Calu3 (cell line): ENCODE measurements at regions not wholly inside any gene's neighbourhood (a gene's known extent, or its start where the extent isn't known, plus 50 kb on each side); places are given as distances from the start of the nearest gene placed in this dataset.
"Not testable (repeated sequence)": the region's sequence is repeated elsewhere in the genome, so short reads cannot be mapped to it uniquely, and the experiment has no call there.

Experiments
- BruUV-seq: library from RNA; stranded (reverse); fragments of 400-500 nt; replicated peaks from 2 replicates; lab custom pipeline; 2021; lab: Mats Ljungman, UMichigan
- CTCF ChIA-PET: fragments of 300-600 bp; sonication (Branson Sonifier 250); formaldehyde crosslinking; loops from one replicate; lab custom pipeline; 2022; ENCODE audit warnings: antibody characterized with exemption; lab: Charles Lee
- DNase-seq: peaks from one replicate; pipeline ENCODE4 v3.0.0; 2022
- H3K27ac Mint-ChIP-seq: one replicate; pipeline ENCODE4 v1.8.0; 2022; ENCODE audit warnings: mixed read lengths; ENCODE audit not compliant: unreplicated experiment
- H3K27me3 Mint-ChIP-seq: one replicate; pipeline ENCODE4 v1.8.0; 2022; ENCODE audit warnings: mixed read lengths; ENCODE audit not compliant: unreplicated experiment
- H3K36me3 Mint-ChIP-seq: one replicate; pipeline ENCODE4 v1.8.0; 2022; ENCODE audit warnings: mild to moderate bottlenecking, moderate library complexity, mixed read lengths; ENCODE audit not compliant: insufficient read depth, unreplicated experiment
- H3K4me1 Mint-ChIP-seq: one replicate; pipeline ENCODE4 v1.8.0; 2022; ENCODE audit warnings: mild to moderate bottlenecking, low read depth, mixed read lengths; ENCODE audit not compliant: unreplicated experiment
- H3K4me3 Mint-ChIP-seq: one replicate; pipeline ENCODE4 v1.8.0; 2022; ENCODE audit warnings: mild to moderate bottlenecking, low read depth, moderate library complexity, mixed read lengths; ENCODE audit not compliant: unreplicated experiment
- H3K9me3 Mint-ChIP-seq: one replicate; pipeline ENCODE4 v1.8.0; 2022; ENCODE audit warnings: low read depth, mixed read lengths; ENCODE audit not compliant: unreplicated experiment
- CTCF ChIP-seq: fragments of 200-600 bp; IDR thresholded peaks from one replicate; pipeline ENCODE4 v1.8.0; 2022; ENCODE audit warnings: antibody characterized with exemption; ENCODE audit not compliant: unreplicated experiment
- intact Hi-C: fragments of 100-400 bp; cut with micrococcal nuclease; formaldehyde crosslinking; loops from one replicate; pipeline ENCODE4 v1.10.0; 2022; ENCODE audit not compliant: unreplicated experiment

DNA sequence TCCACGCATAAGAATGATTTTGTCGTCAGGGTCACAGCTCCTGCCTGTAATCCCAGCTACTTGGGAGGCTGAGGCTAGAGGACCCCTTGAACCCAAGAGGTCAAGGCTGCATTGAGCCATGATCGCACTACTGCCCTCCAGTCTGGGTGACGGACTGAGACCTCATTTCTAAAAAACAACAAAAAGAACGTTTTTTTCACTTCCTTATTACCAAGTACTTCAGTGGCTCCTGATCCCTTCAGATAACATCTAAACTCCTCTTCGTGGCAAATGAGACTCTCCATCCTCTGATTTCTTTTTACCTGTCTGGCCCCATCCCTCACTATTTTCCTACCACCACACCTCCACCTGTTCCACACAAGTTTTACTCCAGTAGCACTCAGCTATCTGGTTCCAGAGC, 105.4 kb upstream of the TLK1 start:
- TF ChIP-seq CTCF = no peak
- Mint-ChIP-seq H3K36me3 (no peaks in the 10 kb centered on the region), H3K4me3 (no peak overlapping the region), H3K9me3 (no peaks in the 10 kb centered on the region), H3K27ac (no peak overlapping the region), H3K4me1 (peaks cover 13% of the 10 kb centered on the region), H3K27me3 (no peaks in the 10 kb centered on the region)
- intact Hi-C loops = no loop called here
- no TSS peak for BruUV-seq
- CTCF ChIA-PET = interaction anchor here (1.1 kb wide), 1 partner anchor 12 kb away, joined by 4 read pairs; no protein-coding TSS in a partner anchor
- no peak for DNase-seq

GRCh38 chr2:171261529-171261928, 100.8 kb upstream of the TLK1 start:
- H3K36me3 Mint-ChIP-seq, intact Hi-C loops, H3K4me3 Mint-ChIP-seq, DNase-seq, BruUV-seq, H3K27me3 Mint-ChIP-seq, CTCF ChIA-PET, H3K9me3 Mint-ChIP-seq, H3K27ac Mint-ChIP-seq: not testable (repeated sequence)
- peaks cover 20% of the 10 kb centered on the region for H3K4me1 Mint-ChIP-seq

GRCh38 chr2:171260471-171261424, 100.1 kb upstream of the TLK1 start:
- peak overlapping the region; percentile 2 for H3K4me3 Mint-ChIP-seq
- CTCF ChIA-PET = interaction anchor here (0.6 to 1.1 kb wide), 4 partner anchors 127 to 1921 kb away, joined by 3 to 8 read pairs (median 4); no protein-coding TSS in a partner anchor
- no peaks in the 10 kb centered on the region for H3K36me3 Mint-ChIP-seq
- H3K27ac Mint-ChIP-seq = peak overlapping the region; percentile 42
- no TSS peak for BruUV-seq
- no peak for TF ChIP-seq CTCF
- no peaks in the 10 kb centered on the region for H3K9me3 Mint-ChIP-seq
- peak; percentile 4 for DNase-seq
- no peaks in the 10 kb centered on the region for H3K27me3 Mint-ChIP-seq
- peaks cover 27% of the 10 kb centered on the region for H3K4me1 Mint-ChIP-seq
- intact Hi-C loops = no loop called here

DNA sequence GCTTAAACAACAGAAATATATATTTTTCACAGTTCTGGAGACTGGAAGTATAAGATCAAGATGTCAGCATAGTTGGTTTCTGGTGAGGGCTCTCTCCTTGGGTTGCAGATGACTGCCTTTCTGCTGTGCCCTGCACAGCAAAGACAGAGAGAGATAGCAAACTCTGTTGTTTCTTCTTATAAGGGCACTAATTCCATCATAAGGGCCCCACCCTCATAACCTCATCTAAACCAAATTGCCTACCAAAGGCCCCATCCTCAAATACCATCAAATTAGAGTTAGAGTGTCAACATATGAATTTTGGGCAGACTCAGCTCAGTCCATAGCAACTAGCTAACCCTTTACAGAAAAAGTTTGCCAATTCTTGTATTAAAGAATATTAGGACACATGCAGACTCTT, 94.0 kb upstream of the TLK1 start:
- no peak for DNase-seq
- no peak for TF ChIP-seq CTCF
- intact Hi-C loops = no loop called here
- Mint-ChIP-seq H3K4me1 (peaks cover 11% of the 10 kb centered on the region), H3K27ac (no peak overlapping the region), H3K9me3 (no peaks in the 10 kb centered on the region), H3K27me3 (no peaks in the 10 kb centered on the region), H3K4me3 (no peak overlapping the region), H3K36me3 (no peaks in the 10 kb centered on the region)
- CTCF ChIA-PET = interaction anchor here (0.7 kb wide), 1 partner anchor 20 kb away, joined by 3 read pairs; no protein-coding TSS in a partner anchor
- BruUV-seq = no TSS peak
